ENCODE measurements at regions not wholly inside any gene's neighbourhood (a gene's known extent, or its start where the extent isn't known, plus 50 kb on each side); places are given as distances from the start of the nearest gene placed in this dataset.

DNA sequence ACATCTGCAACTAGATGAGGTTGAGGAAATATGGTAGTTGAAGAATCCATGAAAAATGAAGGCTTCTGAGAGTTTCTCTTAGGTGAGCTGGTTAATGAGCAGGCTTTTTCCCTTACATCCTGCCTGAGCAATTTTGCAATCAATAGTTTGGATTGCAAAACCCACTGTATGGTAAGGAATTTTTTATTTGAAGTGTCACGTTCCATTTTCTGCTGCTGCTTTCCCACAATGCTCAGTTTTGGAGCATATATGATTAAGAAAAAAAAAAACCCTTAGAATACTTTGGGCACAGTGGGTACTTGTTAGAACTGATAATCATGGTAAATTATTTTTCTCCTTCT lies 144.2 kb downstream of the PCSK1 start:
- Histone ChIP-seq H3K9me3 (no peaks in the 10 kb centered on the region), H3K27ac (no peak overlapping the region), H3K4me1 (no peaks in the 10 kb centered on the region), H3K36me3 (ENCODE audit: low read depth, missing control alignments) (no peaks in the 10 kb centered on the region), H3K4me3 (no peak overlapping the region), H3K27me3 (no peaks in the 10 kb centered on the region)
- no peak for DNase-seq
- intact Hi-C loops (cut with DNase I; ENCODE audit: low total_unique reads), result no loop called here
- no peak for TF ChIP-seq POLR2A (IDR thresholded peaks at IDR 0.05)
- TF ChIP-seq, protein P1, sequence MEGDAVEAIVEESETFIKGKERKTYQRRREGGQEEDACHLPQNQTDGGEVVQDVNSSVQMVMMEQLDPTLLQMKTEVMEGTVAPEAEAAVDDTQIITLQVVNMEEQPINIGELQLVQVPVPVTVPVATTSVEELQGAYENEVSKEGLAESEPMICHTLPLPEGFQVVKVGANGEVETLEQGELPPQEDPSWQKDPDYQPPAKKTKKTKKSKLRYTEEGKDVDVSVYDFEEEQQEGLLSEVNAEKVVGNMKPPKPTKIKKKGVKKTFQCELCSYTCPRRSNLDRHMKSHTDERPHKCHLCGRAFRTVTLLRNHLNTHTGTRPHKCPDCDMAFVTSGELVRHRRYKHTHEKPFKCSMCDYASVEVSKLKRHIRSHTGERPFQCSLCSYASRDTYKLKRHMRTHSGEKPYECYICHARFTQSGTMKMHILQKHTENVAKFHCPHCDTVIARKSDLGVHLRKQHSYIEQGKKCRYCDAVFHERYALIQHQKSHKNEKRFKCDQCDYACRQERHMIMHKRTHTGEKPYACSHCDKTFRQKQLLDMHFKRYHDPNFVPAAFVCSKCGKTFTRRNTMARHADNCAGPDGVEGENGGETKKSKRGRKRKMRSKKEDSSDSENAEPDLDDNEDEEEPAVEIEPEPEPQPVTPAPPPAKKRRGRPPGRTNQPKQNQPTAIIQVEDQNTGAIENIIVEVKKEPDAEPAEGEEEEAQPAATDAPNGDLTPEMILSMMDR (IDR thresholded peaks at IDR 0.05), result no peak
- 91 to 100% methylated on average over 1 of the region's 1 CpG for WGBS, 2 donors

- intact Hi-C loops (cut with DNase I; ENCODE audit: low total_unique reads), result no loop called here
- TF ChIP-seq, protein P1 (IDR thresholded peaks at IDR 0.05), result no peak
- TF ChIP-seq POLR2A (IDR thresholded peaks at IDR 0.05), result no peak
- Histone ChIP-seq H3K4me1 (no peaks in the 10 kb centered on the region), H3K27me3 (no peaks in the 10 kb centered on the region), H3K9me3 (no peaks in the 10 kb centered on the region), H3K36me3 (ENCODE audit: low read depth, missing control alignments) (no peaks in the 10 kb centered on the region), H3K4me3 (no peak overlapping the region), H3K27ac (no peak overlapping the region)
- 82 to 86% methylated on average over 3 of the region's 3 CpGs for WGBS, 2 donors
- DNase-seq, result no peak
These were observed 144.7 kb downstream of the PCSK1 start for GRCh38 chr5:96288166-96288844.

GRCh38 chr5:96287136-96287535 lies 145.9 kb downstream of the PCSK1 start:
- no peaks in the 10 kb centered on the region for H3K9me3 ChIP-seq
- 88 to 94% methylated on average over 2 of the region's 2 CpGs for WGBS, 2 donors
- DNase-seq, result no peak
- H3K4me3 ChIP-seq, result no peak overlapping the region
- no peak overlapping the region for H3K27ac ChIP-seq
- H3K36me3 ChIP-seq (ENCODE audit: low read depth, missing control alignments), result no peaks in the 10 kb centered on the region
- intact Hi-C loops (cut with DNase I; ENCODE audit: low total_unique reads), result no loop called here
- no peaks in the 10 kb centered on the region for H3K27me3 ChIP-seq
- no peaks in the 10 kb centered on the region for H3K4me1 ChIP-seq
- TF ChIP-seq, protein P1 (IDR thresholded peaks at IDR 0.05), result no peak
- no peak for TF ChIP-seq POLR2A (IDR thresholded peaks at IDR 0.05)

DNA sequence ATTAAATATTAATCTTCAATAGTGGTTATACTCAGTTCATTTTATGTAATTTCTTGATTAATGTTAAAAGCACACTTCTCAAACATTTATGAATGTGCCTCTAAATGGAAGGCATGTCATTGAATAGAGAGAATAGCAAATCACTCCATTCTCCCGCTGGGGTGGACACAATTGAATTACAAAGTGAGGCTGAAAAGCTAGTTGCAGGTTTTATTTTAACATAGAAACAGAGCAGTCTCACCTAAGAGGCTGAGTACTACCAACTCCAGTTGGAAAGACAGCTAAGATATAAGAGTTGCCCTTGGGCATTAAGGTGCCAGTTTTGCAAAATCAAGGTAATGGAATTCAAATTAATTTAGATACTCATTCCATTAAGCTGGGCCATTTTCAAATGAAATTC lies 147.2 kb downstream of the PCSK1 start:
- WGBS, 2 donors, result 78 to 83% methylated on average over 1 of the region's 1 CpG
- Histone ChIP-seq H3K27ac (no peak overlapping the region), H3K9me3 (no peaks in the 10 kb centered on the region), H3K4me3 (no peak overlapping the region), H3K27me3 (no peaks in the 10 kb centered on the region), H3K36me3 (ENCODE audit: low read depth, missing control alignments) (no peaks in the 10 kb centered on the region), H3K4me1 (no peaks in the 10 kb centered on the region)
- intact Hi-C loops (cut with DNase I; ENCODE audit: low total_unique reads), result no loop called here
- no peak for DNase-seq
- TF ChIP-seq POLR2A (IDR thresholded peaks at IDR 0.05), result no peak
- TF ChIP-seq, protein P1 (IDR thresholded peaks at IDR 0.05), result no peak

DNA sequence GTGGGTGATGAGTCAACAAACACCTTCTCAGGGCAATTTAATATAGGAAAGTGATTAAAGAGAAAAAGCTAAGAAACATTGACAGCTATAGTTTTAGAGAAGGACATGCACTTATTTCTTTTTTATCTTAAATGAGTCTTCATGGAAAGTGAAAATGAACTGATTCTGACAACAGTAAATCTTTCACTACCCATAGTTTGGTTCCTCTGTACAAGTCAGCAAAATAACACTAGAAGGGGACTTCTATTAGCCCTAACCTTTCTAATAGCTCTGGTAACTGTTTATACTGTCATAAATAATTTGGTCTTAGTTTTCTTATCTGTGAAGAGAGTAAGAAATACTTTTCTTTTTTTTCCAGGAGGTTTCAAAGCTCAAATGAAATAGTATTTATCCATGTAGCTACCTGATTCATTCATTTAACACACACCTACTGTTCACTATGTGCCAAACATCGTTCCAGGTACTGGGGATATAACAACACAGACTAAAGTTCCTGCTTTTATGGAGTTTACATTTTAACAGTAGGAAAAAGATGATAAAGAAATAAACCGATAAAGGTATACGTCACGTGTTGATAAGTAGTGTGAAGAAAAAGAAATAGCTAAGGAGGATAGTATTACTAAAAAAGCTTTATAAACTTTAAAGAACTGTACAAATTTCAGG lies 148.2 kb downstream of the PCSK1 start:
- no peak for TF ChIP-seq POLR2A (IDR thresholded peaks at IDR 0.05)
- TF ChIP-seq, protein P1 (IDR thresholded peaks at IDR 0.05), result no peak
- intact Hi-C loops (cut with DNase I; ENCODE audit: low total_unique reads), result no loop called here
- Histone ChIP-seq H3K27ac (no peak overlapping the region), H3K9me3 (no peaks in the 10 kb centered on the region), H3K27me3 (no peaks in the 10 kb centered on the region), H3K36me3 (ENCODE audit: low read depth, missing control alignments) (no peaks in the 10 kb centered on the region), H3K4me1 (no peaks in the 10 kb centered on the region), H3K4me3 (no peak overlapping the region)
- DNase-seq, result no peak
- WGBS, 2 donors, result 94% methylated on average over 4 of the region's 4 CpGs
